Limb (tissue), 2 donors: ENCODE measurements at regions not wholly inside any gene's neighbourhood (a gene's known extent, or its start where the extent isn't known, plus 50 kb on each side); places are given as distances from the start of the nearest gene placed in this dataset.
A peak's percentile ranks its signal among the peaks of the same experiment; 100 is the strongest.
"Not testable (repeated sequence)": the region's sequence is repeated elsewhere in the genome, so short reads cannot be mapped to it uniquely, and the experiment has no call there.

Experiments used
- DNase-seq, 2 donors: peaks; one replicate each; pipeline ENCODE4 v3.0.0-alpha.2; 2016; ENCODE audit errors: extremely low spot score in 2 of 2

DNA sequence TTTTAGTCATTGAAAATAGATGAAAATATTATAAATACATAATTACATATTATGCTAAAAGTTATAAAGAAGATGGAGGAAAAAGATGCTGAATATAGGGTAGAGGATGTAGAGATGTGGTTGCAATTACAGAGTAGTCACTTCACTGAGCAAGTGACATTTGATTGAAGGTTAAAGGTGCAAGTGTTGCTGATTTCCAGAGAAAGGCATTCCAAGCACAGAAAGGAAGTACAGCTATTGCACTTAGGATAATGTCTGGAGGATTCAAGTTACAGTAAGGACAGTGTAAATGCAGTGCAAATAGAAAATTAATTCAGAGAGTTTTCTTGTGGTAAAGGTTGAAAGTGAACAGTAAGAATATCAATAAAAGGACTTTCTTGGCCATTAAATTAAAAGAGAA is 1721.8 kb downstream of the PCDH9 start:
- DNase-seq, result no peak

DNA sequence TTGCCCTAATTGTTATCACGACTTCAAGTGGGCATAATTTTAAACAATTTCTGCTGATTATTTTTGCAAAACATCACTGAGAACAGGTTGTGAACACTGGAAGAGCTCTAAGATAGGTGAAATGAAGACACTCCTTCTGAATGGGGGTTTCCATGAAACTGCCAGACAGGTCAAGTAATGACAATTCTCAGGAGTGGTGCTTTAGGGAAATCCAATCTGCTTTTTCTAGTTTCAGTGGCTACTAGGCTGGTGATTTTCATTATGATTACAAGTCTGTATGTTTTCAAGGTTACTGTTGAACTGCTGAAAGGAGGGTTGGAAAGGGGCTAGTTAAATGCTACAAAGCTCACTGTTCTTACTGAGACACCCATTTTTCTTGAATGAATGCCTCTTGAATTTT is 1724.2 kb downstream of the PCDH9 start:
- DNase-seq, result no peak

DNA sequence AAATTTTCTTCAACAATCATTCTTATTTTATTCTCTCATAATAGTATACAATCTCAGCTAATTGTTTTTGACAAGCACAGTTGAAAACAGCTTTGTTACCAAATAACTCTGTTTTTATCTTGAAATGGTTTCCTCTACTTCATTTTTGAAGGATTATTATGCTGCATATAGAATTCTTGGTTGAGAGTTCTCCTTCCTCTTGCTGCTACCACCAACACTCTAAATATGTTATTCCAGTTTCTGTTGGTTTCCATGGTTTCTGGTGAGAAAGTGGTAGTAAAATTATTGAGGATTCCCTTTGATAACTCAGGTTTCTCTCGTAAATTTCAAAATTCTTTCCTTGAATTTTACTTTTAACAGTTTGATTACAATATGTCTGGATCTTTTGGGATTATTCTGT is 1725.9 kb downstream of the PCDH9 start:
- no peak for DNase-seq

DNA sequence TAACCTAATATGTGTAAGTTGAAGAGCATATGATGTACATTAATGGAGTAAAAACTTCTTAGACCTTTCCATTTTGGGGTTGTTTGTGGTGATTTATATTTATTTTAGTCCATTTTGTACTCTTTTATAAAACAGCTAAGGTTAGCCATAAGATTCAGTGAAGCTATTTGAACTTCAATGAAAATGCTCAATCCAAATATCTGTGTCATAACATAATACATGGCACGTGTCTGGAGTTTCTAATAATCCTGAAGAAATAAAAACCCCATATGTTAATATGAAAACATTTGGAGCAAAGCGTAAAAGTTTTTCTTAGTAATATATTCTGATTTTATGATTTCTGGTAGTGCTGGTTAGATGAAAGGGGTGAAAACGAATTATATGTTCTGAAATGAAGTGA is 1729.7 kb downstream of the PCDH9 start:
- DNase-seq, result no peak

DNA sequence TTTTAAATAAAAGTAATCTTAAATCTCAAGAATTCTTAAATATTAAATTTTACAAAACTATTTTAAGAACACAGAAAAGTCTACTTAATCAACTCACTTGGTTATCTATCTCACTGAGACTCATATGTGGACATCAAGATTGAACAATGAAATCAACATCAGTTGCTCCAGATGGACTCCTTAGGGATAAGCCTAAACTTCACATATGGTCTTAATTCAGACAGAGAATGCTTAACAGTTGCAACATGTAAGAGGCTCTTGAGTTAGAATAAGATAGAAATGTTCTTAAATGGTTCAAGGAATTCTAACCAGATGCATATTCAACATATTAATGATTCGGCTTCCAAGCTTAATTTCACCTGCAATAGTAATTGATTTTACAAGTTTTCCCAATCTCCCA is 1730.9 kb downstream of the PCDH9 start:
- DNase-seq, result peak in 1 of 2 donors; percentile 34

DNA sequence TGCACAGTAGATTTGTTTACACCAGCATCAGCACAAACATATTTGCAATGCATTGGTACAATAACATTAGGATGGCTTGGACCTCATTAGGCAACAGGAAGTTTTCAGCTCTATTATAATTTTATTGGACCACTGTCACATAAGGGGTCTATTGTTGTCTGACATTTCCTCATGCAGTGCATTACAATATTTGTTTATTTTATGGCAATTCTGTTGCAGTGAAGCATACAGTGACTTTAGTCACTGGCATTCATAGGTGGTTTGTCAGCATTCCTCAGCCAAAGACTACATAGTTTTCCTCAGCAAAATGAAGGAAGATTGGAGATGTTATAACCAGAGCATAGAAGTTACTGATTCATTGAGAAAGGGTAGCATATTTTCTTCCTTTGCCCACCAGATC is 1732.9 kb downstream of the PCDH9 start:
- no peak for DNase-seq

DNA sequence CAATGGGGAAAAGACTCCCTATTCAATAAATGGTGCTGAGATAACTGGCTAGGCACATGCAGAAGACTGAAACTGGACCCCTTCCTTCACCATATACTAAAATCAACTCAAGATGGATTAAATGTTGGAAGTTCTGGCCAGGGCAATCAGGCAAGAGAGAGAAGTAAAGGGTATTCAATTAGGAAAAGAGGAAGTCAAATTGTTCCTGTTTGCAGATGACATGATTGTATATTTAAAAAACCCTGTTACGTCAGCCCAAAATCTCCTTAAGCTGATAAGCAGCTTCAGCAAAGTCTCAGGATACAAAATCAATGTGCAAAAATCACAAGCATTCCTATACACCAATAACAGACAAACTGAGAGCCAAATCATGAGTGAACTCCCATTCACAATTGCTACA is 1739.4 kb downstream of the PCDH9 start:
- not testable (repeated sequence) for DNase-seq

DNA sequence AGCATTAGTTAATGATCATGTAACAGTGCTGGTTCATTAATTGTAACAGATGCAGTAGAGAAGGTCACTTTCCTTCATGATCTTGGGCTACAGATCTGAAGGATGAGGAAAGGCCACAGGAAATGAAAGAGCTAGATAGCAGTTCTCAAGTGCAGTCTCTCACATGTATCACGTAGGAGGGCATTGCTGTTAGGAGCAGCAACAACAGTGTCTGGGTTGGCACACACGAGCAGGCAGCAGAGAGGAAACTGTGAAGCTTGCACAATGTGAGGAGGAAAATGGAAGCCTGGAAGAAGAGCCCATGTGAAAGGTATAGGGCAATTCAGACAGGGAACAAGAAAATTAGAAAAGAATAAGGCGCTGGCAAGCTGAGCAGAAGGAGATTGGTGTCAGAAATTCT is 1741.5 kb downstream of the PCDH9 start:
- no peak for DNase-seq

DNA sequence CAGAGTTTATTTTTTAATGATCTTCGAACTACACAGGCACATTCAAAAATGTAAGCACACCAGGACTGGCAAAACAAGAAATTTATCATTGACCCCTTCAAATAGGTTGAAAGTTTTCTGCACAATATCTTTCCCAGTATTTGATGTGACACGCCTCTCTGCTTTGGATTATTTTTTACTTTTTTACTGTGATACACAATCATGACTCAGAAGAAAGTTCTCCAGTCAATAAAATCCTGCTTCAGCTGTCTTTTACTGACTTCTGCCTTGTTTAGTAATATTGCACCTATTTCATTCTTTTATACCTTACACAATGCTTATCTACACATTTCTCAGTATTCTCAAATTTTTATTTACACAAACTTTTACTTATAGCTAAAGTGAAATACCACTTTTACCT is 1750.4 kb downstream of the PCDH9 start:
- no peak for DNase-seq

DNA sequence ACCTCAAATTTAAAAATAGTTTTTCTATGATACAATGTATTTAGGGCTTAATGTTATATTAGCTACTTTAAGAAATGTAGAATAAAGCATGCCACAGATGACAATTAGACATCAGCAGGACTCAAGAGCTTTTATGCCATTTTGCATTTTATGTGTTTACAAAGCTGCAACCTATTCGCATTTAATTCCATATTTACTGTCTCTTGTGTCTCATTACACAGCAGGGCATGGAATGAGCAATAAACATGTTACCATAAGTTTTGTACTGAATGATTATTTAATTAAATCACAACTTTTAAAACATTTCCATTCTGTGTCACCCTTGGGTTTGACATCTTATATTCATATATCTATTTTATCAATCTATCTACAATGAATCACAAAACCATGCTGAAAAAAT is 1756.9 kb downstream of the PCDH9 start:
- no peak for DNase-seq

DNA sequence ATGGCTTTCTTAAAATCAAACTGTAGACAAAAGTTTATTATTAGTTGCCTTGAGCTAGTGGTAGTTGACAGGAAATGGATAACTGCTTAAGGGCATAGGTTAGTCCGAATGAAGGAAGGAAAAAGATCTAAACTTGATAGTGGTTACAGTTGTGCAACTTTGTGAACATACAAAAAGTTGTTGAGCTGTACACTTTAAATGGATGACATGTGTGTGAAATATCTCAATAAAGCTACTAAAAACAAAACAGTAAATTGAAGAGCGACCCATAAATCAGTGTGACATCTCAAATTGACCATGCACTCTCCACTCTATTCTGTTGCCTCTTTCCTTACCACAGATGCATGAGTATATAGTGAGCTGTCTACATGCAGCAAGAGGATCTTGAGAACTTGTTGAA is 1757.8 kb downstream of the PCDH9 start:
- no peak for DNase-seq

DNA sequence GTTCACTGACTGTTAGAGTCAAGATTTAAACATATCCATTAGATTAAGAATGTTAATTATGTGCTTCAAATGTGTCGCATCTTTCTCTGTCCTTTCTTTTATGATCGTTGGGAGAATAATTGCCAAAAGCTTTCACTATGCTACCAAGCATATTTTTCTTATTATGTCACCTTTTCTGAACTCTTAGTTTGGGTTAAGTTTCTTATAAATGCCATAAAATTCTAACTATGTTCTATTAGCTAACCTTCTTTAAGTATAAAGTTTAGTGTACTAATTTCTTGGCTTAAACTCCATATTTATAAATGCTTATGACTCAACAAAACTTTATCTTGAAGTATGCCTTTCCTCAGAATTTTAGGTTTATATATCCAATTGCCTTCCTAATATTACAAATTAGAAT is 1759.4 kb downstream of the PCDH9 start:
- no peak for DNase-seq

DNA sequence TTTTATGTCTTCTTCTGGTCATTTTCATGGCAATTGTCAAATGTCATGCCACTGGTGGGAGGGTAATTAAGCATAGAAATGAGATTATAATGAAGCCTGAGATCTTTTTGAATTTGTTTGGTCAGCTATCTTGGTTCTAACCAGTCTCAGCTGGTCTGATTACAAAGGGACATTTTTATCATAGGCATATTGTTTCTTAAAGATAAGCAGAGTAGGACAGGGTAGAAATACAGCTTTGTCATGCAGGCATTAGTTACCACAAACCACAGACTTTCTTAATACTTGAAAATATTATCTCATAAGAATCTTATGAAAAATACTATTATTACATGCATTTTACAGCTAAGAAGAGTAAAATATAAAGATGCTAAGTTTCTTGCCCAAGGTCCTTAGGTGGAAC is 1761.5 kb downstream of the PCDH9 start:
- DNase-seq, result no peak

DNA sequence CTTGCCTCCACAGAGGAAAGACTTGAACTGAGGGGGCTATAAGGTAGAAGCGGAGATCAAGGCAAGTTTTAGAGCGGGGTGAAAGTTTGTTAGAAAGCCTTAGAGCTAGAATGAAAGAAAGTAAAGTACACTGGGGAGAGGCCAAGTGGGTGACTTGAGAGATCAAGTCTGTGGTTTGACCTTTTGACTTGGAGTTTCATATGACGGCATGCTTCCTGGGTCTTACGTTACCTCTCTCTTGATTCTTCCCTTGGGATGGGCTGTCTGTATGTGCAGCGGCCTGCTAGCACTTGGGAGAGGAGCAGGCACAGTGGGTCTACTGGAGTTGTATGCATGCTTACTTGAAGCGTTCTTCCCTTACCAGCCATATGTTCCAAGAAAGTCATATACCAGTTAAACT is 1768.5 kb downstream of the PCDH9 start:
- DNase-seq, result no peak

DNA sequence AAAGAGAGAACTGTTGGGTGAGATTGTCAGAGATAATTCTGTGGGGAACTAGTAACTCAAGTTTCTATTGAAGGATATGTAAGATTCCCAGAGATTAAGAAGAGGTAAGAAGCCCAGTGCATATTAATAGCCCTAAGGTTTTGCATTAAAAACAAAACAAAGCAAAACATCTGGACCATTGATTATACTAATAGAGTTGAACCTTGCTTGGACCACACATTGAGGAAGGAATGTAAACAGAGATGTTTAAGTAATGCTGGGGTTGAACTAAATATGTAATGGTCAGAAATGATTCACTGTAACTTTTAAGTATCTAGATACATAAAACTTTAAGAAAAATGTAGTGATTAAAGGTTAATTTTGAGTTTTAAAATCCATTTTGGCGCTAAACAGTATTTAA is 1770.0 kb downstream of the PCDH9 start:
- DNase-seq, result no peak

DNA sequence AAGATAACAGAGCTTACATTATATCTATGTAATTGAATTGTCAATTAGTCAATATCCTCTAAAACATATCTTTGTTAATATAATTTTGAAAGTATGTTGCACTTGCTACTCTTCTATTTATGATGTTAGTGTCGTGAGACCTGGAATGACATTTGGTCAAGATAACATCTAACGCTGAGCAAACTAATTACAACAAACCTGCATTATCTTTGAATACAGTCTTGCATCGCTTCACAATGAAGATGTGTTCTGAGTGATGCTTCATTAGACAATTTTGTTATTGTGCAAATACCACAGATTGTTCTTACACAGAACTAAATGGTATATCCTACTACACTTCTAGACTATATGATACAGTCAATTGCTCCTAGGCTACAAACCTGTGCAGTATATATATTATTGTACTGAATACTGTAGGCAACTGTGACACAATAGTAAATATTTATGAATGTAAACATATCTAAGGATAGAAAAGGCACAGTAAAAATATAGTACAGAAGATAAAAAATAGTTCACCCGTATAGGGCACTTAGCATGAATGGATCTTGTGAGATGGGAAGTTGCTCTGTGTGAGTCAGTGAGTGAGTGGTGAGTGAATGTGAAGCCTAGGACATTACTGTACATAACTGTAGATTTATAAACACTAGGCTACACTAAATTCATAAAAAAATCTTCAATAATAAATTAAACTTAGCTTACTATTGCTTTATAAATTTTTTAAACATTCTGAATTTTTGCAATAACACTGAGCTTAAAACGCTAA is 1773.8 kb downstream of the PCDH9 start:
- DNase-seq, result no peak

DNA sequence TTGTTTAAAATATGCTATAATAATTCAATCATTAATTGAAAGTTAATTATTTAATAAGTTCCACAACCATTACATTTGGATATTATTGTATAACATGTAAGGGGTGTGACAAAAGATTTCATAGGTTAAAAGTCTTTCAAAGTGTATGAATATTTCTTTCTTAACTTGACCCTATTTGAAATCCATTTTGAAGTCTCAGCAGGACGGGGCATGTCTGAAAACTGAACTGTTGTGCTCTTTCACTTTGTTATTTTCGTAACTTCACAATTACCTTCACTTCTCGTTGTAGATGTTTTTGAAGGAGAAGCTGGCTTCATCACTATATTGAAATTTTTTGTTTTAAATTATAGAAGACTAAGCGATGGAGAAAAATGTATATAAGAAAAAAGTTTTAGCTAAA is 1775.7 kb downstream of the PCDH9 start:
- no peak for DNase-seq

DNA sequence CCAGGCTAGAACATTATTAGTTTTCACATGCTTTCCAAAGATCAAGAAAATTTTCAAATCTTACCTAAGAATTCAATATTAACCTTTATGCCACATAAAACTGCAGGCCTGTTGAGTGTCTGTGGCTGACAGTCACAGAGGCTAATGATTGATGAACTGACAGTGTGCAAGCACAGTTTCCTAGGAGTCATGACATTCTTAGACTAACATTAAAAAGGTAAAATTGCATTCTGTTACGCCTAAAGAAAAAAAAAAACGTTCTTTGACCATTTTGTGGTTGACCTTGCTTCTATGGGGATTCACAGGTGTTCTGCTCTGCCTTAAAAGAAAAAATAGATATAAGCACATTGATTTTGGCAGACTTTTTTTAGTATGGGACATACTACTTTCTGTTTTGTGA is 1776.2 kb downstream of the PCDH9 start:
- no peak for DNase-seq

DNA sequence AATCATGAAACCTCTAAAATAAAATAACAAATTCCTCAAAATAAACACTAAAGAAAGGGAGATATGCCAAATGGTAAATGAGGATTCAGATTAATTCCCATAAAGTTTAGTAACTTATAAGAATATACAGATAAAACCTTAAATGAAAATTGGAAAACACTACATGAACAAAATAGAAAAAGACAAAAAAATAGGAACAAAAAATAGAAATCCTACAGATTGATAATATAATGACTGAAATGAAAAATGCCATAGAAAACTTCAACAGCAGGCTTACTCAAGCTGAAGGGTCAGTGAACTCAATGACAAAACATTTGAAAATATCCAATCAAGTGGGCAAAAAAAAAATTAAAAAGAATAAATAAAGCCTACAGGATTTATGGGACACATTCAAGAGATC is 1784.8 kb downstream of the PCDH9 start:
- no peak for DNase-seq

DNA sequence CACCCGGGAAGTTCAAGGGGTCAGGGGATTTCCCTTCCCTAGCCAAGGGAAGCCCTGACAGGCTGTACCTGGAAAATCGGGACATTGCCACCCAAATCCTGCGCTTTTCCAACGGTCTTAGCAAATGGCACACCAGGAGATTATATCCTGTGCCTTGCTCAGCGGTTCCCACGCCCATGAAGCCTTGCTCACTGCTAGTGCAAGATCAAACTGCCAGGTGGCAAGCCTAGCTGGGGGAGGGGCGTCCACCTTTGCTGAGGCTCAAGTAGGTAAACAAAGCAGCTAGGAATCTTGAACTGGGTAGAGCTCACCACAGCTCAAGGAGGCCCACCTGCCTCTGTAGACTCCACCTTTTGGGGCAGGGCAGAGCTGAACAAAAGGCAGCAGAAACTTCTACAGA is 1794.5 kb downstream of the PCDH9 start:
- no peak for DNase-seq

DNA sequence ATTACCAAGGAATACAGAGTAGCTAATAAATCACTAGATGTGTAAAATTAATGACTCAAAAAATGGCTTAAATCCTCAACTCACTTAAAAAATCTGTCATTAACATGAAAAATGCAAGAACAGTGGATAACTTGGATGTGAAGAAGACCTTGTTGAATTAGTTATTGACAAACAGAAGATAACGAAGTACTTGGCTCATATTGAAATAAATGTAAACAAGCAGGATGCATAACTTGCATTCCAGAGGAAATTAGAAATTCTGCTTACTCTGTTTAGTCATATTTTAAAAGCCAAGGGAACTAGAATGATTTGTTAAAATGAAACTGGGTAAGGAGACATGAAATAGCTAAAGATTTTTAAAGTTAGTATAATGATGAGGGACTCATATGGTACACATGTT is 1812.2 kb downstream of the PCDH9 start:
- no peak for DNase-seq

DNA sequence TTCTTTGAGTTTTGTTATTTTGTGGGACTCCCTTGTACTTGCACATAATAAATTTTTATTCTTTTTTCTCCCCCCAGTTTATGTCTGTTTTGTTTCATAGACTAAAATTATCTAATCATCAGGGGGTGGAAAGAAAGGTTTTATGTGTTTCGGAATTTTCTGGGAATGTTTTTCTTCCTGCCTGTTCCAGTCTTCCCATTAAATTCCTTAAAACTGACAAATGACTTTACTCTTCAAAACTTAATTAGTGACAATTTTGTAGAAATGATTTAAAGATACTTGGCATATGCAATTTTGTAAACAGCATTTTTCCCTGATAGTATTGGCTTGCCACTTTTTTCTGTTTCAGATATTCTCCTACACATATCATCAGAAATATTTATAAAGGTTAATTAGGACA is 1813.4 kb downstream of the PCDH9 start:
- DNase-seq, result no peak

DNA sequence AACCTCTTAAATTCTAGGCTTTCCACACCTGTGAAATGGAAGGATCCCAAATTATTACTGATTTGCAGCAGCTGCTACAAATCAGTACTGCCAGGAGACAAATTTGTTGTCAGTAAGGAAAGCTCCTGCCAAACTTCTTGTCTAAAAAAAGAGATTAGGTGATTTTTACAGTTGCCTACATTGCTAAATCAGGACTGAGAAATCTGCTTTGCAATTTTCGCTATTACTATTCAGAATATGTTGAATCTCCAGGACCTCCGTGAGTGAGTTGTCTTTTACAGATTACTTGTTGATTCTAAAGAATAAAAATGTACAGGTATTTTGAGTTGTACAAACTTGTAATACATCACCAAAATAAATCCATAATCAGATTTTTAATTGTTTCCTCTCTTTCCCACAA is 1815.9 kb downstream of the PCDH9 start:
- DNase-seq, result no peak

DNA sequence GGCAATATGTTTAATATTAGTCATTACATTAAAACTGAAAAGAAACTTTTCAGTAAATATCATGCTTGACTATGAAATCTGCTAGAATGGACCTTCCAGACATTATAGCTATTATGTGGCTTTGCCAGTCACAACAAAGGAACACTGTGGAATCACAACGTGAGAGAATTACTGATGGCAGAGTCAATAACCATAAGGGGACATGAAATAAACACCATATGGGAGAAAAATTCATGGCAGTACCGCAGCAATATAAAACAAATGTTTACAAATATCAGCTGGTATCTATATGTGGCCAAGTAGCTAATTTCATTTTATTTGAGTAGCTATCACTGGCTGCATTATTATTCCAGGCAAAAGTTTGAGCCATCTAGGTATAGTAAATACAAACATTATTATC is 1818.6 kb downstream of the PCDH9 start:
- DNase-seq, result no peak
